ENCODE measurements at regions not wholly inside any gene's neighbourhood (a gene's known extent, or its start where the extent isn't known, plus 50 kb on each side); places are given as distances from the start of the nearest gene placed in this dataset.
"Not testable (repeated sequence)": the region's sequence is repeated elsewhere in the genome, so short reads cannot be mapped to it uniquely, and the experiment has no call there.

DNA sequence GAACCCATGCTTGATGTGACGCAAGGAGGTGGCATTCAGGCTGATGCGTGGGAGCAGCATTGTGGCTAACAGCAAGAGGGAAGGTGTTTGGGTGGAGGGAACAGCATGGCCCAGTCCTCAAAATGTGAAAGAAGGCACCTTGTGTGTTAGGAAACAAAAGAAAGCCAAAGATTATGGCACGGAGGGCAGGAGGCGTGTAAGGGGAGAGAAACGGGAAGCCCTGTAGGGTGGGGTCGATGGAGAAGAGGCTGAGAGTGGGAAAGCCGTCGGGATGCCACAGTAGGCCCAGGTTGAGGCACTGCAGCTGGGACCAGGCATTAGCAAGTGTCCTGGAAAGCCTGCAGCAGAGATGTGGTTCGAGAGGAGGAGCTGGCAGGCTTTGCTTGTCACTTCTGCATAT, 241.1 kb downstream of the GADD45G start:
- Mint-ChIP-seq H3K36me3 (no peaks in the 10 kb centered on the region), H3K4me3 (no peak overlapping the region), H3K9me3 (peaks cover 0 to 1% (median 0%) of the 10 kb centered on the region in 6 donors), H3K27me3 (ENCODE audit: low read depth in 3 of 3) (peaks cover 1 to 4% (median 2%) of the 10 kb centered on the region in 3 donors), H3K4me1 (no peaks in the 10 kb centered on the region), H3K27ac (no peak overlapping the region)
- no peak for DNase-seq

DNA sequence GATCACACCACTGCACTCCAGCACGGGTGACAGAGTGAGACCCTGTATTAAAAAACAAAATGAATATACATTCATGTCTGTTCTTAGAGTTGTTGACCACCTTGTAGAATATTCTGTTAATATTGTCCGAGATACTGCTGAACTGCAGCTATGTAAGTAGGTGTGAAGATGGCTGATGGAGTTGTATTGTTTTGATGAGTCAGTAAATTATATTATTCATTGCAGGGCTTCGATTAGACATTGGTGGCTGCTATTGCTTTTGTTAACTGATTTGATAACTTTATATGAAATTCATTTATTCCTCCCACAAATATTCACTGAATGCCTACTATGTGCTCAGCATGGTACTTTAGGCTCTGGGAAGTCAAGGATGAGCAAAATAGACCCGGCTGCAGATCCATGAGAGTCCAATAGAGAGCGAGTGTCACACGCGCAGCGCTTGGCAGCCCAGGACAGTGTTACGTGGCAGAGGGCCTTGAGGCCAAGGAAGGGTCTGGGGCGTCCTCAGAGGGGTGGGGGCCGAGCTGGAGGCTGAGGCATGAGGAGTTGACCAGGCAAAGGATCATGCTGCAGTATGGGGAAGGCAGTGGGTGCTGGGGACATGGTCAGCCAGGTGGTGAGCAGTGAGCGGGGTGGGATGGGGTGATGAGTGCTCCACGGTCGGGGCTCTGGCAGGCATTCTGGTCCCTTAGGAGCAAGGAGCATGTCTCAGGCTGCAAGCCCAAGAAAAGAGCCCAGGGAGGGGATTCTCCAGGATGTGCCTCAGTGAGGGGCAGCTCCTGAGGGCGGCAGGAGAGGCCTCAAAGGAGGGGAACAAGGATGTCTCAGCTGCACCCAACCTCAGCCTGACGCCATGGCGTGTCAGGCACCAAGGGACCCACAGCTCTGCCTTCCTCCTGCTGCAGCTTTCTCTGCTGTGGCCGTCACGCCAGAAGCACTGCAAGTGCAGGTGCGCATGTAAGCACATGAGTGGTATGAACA, 243.5 kb downstream of the GADD45G start:
- DNase-seq: no peak
- Mint-ChIP-seq H3K9me3 (no peaks in the 10 kb centered on the region), H3K36me3 (no peaks in the 10 kb centered on the region), H3K27ac (no peak overlapping the region), H3K27me3 (ENCODE audit: low read depth in 3 of 3) (peaks cover 0 to 4% (median 1%) of the 10 kb centered on the region in 3 donors), H3K4me3 (no peak overlapping the region), H3K4me1 (no peaks in the 10 kb centered on the region)

DNA sequence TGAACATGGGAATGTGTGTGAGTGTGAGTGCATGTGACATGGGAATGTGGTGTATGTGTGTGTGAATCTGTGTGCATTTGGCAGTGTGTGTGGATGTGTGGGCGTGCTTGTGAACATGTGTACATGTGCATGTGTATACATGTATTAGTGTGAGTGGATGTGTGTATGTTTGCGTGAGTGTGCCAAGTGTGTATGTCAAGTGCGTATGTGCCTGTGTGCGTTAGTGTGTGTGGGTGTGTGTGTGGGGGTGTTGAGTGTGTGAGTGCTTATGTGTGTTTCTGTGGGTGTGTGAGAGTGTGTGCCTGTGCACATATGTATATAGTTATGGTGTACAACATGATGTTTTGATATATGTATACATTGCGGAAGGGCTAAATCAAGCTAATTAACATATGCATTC, 244.3 kb downstream of the GADD45G start:
- Mint-ChIP-seq H3K4me1 (no peaks in the 10 kb centered on the region), H3K9me3 (no peaks in the 10 kb centered on the region), H3K27ac (no peak overlapping the region), H3K36me3 (no peaks in the 10 kb centered on the region), H3K4me3 (no peak overlapping the region), H3K27me3 (ENCODE audit: low read depth in 3 of 3) (peaks cover 0 to 4% (median 1%) of the 10 kb centered on the region in 3 donors)
- no peak for DNase-seq

DNA sequence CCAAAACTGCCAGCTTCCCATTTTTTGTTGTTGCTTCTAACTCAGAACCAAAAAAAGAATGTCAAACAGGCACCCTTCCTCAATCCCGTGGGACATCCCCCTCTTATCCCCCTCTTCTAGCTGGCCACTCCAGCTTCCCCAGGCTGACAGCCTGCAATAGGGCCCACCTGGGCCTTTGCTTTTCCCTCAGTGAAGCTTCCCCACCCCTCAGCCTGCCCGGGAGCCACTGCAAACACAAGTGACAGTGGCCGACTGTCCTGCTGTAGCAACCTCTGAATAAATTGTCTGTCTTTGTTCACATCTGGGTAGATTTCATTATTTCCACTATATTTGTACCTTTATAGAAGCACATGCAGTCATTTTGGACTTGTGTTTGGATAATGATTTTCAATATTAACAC, 245.3 kb downstream of the GADD45G start:
- Mint-ChIP-seq H3K27ac (no peak overlapping the region), H3K36me3 (no peaks in the 10 kb centered on the region), H3K27me3 (ENCODE audit: low read depth in 3 of 3) (peaks cover 0 to 7% (median 1%) of the 10 kb centered on the region in 3 donors), H3K4me3 (no peak overlapping the region), H3K4me1 (no peaks in the 10 kb centered on the region), H3K9me3 (no peaks in the 10 kb centered on the region)
- DNase-seq: no peak

DNA sequence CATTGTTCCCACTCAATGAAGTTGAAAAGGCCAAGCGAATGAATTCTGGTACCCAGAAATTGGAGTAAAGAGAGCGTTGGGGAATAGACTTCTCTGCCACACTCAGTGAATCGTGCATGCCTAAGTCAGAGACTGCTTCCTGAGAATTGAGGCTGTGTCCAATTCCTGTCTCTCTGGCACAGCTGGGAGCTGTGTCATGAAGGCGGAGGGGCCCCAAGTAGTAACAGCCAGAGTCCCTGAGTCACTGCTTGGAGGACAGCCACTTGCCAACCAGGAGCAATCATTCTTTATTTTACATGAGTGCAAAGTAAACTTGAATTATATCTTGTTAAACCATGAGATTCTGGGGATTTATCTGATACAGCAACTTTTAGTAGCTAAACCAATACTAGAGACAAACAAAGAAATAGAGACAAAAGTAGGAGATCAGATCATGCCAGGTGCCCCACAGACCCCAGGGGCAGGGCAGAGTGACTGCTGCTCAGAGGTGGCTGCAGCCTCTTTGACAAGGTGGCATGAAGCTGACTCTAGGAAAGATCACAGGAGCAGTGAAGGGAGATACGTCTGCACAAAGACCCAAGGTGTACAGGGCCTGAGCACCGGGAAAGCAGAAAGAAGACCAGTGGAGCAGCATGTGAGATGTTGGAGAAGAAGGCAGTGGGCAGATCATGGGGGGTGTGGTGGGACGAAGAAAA, 246.0 kb downstream of the GADD45G start:
- no peaks in the 10 kb centered on the region for H3K4me1 Mint-ChIP-seq
- DNase-seq: no peak
- no peaks in the 10 kb centered on the region for H3K36me3 Mint-ChIP-seq
- no peaks in the 10 kb centered on the region for H3K9me3 Mint-ChIP-seq
- no peak overlapping the region for H3K4me3 Mint-ChIP-seq
- H3K27me3 Mint-ChIP-seq (ENCODE audit: low read depth in 3 of 3): peaks cover 0 to 5% (median 0%) of the 10 kb centered on the region in 3 donors
- H3K27ac Mint-ChIP-seq: no peak overlapping the region

DNA sequence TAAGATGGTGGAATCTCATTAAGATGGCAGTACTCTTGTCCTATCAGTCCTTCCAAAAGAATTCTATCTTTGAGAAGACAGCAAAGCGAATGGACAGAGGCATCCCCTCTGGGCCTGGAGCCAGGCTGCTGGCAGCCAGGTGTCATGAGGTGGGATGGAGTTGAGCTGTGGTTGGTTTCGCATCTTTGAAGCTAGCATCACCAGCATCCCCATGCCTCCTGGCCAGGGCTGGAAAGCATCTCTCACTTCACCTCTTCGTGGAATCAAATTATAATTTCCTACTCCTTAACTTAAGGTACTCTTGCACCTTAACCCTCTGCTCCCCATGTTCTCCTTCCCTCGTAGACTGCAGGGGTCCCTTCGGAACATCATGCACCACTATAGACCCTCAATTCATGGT, 248.3 kb downstream of the GADD45G start:
- H3K4me1 Mint-ChIP-seq: no peaks in the 10 kb centered on the region
- no peaks in the 10 kb centered on the region for H3K36me3 Mint-ChIP-seq
- H3K27ac Mint-ChIP-seq: no peak overlapping the region
- H3K27me3 Mint-ChIP-seq (ENCODE audit: low read depth in 3 of 3): peaks cover 0 to 7% (median 0%) of the 10 kb centered on the region in 3 donors
- no peak overlapping the region for H3K4me3 Mint-ChIP-seq
- no peak for DNase-seq
- no peaks in the 10 kb centered on the region for H3K9me3 Mint-ChIP-seq

DNA sequence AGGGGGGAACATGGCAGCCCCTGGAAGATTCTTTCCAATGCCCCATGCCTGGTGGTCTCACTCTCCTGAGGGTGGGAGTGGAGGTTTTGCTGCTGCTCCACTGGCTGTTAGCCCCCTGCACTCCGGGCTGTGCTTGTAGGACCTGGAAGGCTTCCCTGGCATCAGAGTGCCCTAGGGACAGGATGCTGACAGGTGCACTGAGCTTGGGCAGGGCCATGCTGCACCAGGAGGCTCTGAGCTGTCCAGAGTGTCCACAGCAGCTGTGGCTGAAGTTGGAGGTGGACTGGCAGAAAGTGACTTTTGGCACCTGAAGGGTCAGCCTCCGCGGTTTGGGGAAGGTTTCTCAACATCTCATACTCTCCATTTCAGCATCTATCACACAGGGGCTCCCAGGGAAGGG, 249.1 kb downstream of the GADD45G start:
- H3K4me3 Mint-ChIP-seq: no peak overlapping the region
- H3K27ac Mint-ChIP-seq: no peak overlapping the region
- H3K36me3 Mint-ChIP-seq: no peaks in the 10 kb centered on the region
- H3K27me3 Mint-ChIP-seq (ENCODE audit: low read depth in 3 of 3): peaks cover 0 to 7% (median 0%) of the 10 kb centered on the region in 3 donors
- no peaks in the 10 kb centered on the region for H3K9me3 Mint-ChIP-seq
- no peaks in the 10 kb centered on the region for H3K4me1 Mint-ChIP-seq
- DNase-seq: no peak

DNA sequence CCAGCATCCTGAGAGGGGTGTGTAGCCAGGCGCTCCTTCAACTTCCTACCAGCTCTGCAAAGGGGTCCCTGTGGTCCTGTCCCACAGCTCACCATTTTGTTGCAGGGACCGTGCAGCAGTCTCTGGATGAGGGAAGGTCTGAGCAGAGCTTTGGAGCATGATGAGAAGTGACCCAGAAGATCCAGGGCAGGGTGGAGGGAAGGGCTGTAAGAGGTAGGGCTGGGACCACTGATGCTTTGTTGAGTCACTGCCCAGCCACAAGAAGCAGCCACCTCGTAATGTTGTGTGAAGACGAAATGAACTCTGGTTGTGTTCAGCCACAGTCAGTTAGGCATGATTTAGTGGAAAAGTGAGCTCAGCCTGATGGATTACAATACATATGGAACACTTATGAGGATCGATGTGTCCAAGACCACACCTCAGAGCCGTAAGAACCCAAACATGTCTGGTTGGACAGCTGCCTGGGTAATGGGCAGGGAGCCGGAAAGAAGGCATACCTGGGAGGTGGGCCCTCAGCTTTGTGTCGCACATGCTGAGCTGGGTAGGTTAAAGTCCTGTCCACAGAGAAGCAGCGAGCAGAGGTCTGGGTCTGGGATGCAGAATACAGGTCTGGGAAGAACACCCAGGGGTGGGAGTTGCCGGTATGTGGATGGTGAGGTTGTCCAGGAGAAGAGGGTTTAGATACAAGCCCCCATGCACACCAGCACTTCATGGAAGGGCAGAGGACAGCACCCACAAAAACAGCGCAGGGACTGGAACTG, 250.1 kb downstream of the GADD45G start:
- no peak overlapping the region for H3K27ac Mint-ChIP-seq
- H3K27me3 Mint-ChIP-seq (ENCODE audit: low read depth in 3 of 3): peaks cover 0 to 9% (median 0%) of the 10 kb centered on the region in 3 donors
- no peak for DNase-seq
- H3K36me3 Mint-ChIP-seq: no peaks in the 10 kb centered on the region
- H3K4me1 Mint-ChIP-seq: no peaks in the 10 kb centered on the region
- no peak overlapping the region for H3K4me3 Mint-ChIP-seq
- H3K9me3 Mint-ChIP-seq: no peaks in the 10 kb centered on the region

DNA sequence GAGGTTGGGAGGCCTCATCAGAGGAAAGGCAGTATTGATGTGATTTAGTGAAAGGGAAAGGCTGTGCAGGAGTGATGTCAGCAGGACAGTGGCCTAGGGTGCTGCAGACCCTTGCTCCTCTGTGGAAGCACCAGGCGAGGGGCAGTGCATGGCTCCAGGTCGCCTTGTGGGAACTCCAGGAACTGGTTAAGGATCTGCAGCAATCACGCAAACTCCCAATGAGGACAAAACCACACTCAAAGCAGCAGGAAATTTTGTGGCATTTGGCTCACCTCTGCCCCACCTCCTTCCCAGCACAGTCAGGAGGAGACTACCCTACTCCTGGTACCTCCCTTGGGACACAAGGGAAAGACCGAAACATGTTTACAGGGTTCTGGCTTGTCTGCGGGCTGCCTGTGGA, 251.5 kb downstream of the GADD45G start:
- not testable (repeated sequence) for DNase-seq; H3K4me1 Mint-ChIP-seq; H3K9me3 Mint-ChIP-seq; H3K27me3 Mint-ChIP-seq (ENCODE audit: low read depth in 3 of 3); H3K27ac Mint-ChIP-seq; H3K4me3 Mint-ChIP-seq; H3K36me3 Mint-ChIP-seq

DNA sequence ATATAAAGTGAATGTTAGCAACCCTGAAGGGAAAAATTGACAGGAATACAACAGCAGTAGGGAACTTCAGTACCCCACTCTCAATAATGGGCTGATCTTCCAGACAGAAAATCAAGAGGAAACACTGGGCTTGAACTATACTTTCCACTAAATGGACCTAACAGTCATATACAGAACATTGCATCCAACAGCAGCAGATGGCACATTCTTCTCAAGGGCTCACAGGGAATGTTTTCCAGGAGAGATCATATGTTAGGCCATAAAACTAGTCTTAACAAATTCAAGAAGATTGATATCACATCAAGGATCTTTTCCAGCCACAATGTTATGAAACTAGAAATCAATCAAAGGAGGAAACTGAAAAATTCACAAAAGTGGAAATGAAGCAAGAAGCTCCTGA, 252.1 kb downstream of the GADD45G start:
- H3K4me3 Mint-ChIP-seq; H3K27ac Mint-ChIP-seq; H3K36me3 Mint-ChIP-seq; H3K27me3 Mint-ChIP-seq (ENCODE audit: low read depth in 3 of 3); H3K4me1 Mint-ChIP-seq; H3K9me3 Mint-ChIP-seq; DNase-seq: not testable (repeated sequence)

DNA sequence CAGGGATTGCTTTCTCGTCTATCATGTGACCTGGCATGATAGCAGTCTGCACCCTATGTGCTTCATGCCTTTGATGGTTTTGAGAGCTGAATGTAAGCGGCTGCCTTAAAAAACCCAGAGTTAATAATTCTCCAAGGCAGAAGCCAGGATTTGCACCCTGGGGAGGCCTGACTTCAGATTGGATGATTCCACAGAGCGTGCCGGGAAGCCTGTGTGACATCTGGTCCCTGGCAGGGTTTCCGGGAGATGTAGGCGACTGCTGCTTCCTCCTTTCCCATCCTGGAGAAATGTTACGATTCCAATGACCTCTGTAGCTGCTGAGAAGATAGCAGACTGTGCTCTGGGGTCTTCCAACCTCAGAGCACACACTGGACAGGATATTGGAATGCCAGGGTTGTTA, 255.0 kb downstream of the GADD45G start:
- not testable (repeated sequence) for H3K27ac Mint-ChIP-seq; H3K36me3 Mint-ChIP-seq; DNase-seq; H3K27me3 Mint-ChIP-seq (ENCODE audit: low read depth in 3 of 3); H3K9me3 Mint-ChIP-seq; H3K4me3 Mint-ChIP-seq; H3K4me1 Mint-ChIP-seq

DNA sequence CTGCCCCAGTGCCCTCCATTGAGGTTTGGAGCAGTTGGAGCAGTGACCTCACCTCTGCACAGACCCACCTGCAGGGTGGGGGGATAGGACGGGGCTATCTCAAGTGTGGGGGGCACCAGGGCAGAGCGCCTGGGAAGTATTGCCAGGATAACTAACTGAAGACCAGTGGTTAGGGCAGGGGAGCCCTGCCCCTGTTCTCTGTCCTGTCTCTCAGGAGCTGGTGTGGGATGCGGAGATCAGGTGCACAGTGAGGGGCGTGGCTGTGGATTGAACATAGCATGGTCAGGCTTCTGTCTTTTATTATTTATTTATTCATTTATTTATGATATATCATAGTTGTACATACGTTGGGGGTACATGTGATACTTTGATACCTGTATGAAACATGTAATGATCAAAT, 256.6 kb downstream of the GADD45G start:
- not testable (repeated sequence) for H3K4me3 Mint-ChIP-seq; DNase-seq; H3K4me1 Mint-ChIP-seq; H3K36me3 Mint-ChIP-seq; H3K9me3 Mint-ChIP-seq; H3K27ac Mint-ChIP-seq; H3K27me3 Mint-ChIP-seq (ENCODE audit: low read depth in 3 of 3)

DNA sequence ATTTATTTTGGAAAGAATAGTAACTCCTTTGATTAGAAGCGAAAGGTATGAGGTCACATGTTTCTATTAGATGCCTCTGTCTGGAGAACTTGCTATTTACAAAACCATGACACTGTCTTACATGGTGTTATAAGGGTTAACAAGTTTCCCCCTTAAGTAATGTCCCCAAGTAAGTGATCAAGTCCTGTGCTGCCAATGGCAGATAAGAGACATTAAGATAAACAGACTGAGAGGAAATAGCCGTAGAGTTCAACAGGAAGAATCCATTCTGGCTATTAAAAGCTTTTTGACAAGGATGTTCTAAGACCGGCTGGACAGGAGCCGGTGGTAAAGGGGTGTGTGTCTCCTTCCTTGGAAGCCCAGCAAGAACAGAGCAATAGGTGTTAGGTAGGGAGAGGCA, 257.5 kb downstream of the GADD45G start:
- no peaks in the 10 kb centered on the region for H3K36me3 Mint-ChIP-seq
- H3K27me3 Mint-ChIP-seq (ENCODE audit: low read depth in 3 of 3): peaks cover 2 to 4% (median 2%) of the 10 kb centered on the region in 3 donors
- no peak overlapping the region for H3K27ac Mint-ChIP-seq
- no peak overlapping the region for H3K4me3 Mint-ChIP-seq
- H3K4me1 Mint-ChIP-seq: no peaks in the 10 kb centered on the region
- DNase-seq: no peak
- H3K9me3 Mint-ChIP-seq: no peaks in the 10 kb centered on the region

DNA sequence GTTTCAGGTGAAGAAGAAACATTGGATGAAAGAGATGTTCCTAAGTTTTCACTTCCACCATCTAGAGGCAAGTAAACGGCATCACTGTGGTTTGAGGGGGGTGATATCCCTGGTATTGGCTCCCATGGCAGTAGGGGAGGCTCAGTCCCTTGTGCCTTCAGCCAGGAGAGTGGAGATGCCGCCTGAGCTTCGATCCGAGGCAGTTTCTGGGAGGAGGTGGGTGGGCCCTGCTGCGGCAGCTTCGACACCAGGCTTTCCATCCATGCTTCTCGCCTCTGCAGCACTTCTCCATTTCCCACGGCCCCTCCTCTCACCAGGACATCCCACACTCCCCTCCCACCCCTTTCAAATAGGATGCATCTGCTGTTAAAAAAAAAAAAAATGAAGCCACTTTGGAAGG, 258.3 kb downstream of the GADD45G start:
- Mint-ChIP-seq H3K36me3 (no peaks in the 10 kb centered on the region), H3K4me3 (no peak overlapping the region), H3K4me1 (no peaks in the 10 kb centered on the region), H3K9me3 (no peaks in the 10 kb centered on the region), H3K27ac (no peak overlapping the region), H3K27me3 (ENCODE audit: low read depth in 3 of 3) (peaks cover 2 to 4% (median 2%) of the 10 kb centered on the region in 3 donors)
- no peak for DNase-seq
